ENCODE measurements at regions not wholly inside any gene's neighbourhood (a gene's known extent, or its start where the extent isn't known, plus 50 kb on each side); places are given as distances from the start of the nearest gene placed in this dataset.

- peak; percentile 62 to 85 (median 71) for TF ChIP-seq CTCF (IDR thresholded peaks at IDR 0.05)
- TF ChIP-seq POLR2AphosphoS5 (IDR thresholded peaks at IDR 0.05; ENCODE audit: insufficient read depth in 1 of 2, low read depth in 1 of 2), result no peak
Observed at GRCh38 chr4:74874753-74875367, 58.1 kb upstream of the PARM1 start.

Measured in vagina (tissue), 2 donors.